ENCODE measurements at regions not wholly inside any gene's neighbourhood (a gene's known extent, or its start where the extent isn't known, plus 50 kb on each side); places are given as distances from the start of the nearest gene placed in this dataset.
"Not testable (repeated sequence)": the region's sequence is repeated elsewhere in the genome, so short reads cannot be mapped to it uniquely, and the experiment has no call there.

DNA sequence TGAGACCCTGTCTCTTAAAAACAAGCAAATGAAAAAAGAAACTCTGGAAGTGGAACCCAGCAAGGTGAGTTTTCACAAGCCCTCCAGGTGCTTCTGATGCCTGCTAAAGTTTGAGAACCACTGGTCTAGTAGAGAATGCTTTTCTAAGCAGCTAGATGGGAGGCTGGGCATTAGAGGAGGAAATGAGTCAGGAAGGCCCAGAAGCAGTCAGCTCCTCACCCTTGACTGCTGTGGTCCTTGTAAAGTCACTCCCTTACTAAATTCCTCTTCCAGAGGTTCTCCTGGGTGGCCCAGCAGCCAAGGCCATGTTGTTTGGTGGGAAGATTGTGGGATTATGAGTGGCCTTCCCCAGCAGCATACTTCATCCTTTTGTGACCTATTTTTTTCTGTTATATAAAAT lies 52.0 kb upstream of the FYN start:
- no peak overlapping the region for H3K4me3 ChIP-seq (ENCODE audit: low read depth, low read length)
- TF ChIP-seq, protein P1, sequence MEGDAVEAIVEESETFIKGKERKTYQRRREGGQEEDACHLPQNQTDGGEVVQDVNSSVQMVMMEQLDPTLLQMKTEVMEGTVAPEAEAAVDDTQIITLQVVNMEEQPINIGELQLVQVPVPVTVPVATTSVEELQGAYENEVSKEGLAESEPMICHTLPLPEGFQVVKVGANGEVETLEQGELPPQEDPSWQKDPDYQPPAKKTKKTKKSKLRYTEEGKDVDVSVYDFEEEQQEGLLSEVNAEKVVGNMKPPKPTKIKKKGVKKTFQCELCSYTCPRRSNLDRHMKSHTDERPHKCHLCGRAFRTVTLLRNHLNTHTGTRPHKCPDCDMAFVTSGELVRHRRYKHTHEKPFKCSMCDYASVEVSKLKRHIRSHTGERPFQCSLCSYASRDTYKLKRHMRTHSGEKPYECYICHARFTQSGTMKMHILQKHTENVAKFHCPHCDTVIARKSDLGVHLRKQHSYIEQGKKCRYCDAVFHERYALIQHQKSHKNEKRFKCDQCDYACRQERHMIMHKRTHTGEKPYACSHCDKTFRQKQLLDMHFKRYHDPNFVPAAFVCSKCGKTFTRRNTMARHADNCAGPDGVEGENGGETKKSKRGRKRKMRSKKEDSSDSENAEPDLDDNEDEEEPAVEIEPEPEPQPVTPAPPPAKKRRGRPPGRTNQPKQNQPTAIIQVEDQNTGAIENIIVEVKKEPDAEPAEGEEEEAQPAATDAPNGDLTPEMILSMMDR (IDR thresholded peaks at IDR 0.05; ENCODE audit: insufficient read depth, low read length), result no peak
- DNase-seq (ENCODE audit: low read depth), result peak; percentile 64

DNA sequence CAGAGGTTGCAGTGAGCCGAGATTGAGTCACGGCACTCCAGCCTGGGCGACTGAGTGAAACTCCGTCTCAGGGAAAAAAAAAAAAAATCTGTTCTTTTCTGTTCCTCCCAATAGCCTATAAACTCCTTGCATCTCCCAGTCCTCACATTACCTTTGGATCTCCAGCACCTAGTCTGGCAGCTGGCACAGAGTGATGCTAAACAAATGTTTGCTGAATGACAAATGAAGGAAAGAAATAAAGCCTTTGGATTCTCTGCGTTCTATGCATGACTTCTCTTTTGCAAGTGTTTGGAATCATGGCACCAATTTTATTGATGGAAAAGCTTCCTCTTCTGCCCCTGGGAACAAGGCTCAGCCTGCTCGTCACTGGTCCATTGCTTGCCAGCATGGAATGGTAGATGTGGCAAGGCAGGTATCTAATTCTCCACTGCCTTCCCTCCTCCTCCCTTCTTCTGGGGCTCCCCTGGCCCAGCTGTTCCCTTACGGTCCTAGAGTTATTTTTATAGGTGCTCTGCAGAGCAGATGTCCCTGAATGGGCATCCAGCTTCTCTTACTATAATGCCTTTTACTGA lies 53.6 kb upstream of the FYN start:
- no peak overlapping the region for H3K4me3 ChIP-seq (ENCODE audit: low read depth, low read length)
- DNase-seq (ENCODE audit: low read depth), result no peak
- TF ChIP-seq, protein P1 (IDR thresholded peaks at IDR 0.05; ENCODE audit: insufficient read depth, low read length), result no peak

DNA sequence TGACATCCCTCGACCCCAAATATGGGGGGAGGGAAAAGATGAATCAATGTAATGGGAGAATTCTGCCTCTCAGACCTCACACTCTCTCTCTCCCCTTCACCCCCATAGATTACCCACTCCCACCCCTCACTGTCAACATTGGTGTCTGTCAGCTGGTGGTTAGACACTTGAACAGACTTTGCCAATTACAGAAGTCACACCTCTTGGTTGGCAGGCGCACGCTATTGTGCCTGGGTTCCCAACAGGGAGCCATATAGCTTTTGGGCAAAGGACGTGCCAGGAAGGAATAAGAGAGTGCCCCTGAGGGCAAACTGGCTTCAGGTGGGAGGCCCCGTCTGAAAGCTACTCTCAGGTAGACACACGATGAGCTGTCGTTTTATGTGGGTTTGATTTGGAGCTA lies 54.1 kb upstream of the FYN start:
- no peak overlapping the region for H3K4me3 ChIP-seq (ENCODE audit: low read depth, low read length)
- no peak for DNase-seq (ENCODE audit: low read depth)
- TF ChIP-seq, protein P1 (IDR thresholded peaks at IDR 0.05; ENCODE audit: insufficient read depth, low read length), result no peak

DNA sequence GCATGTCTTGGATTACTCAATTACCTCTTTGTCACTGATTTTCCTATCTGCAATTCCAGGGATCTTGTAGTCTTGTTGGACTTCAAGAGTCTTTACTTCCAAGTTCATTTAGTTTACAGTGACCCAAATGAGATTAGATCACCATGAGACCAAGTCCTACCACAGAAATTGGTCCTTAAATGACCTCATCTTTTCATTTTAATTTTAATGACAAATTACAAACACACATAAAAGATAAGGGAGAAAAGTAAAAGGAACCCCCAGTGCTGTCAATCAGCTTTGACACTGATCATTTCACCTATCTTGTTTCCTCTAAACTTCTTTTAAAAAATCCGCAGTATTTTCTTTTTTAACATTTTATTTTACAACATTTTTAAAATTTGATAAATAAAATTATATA lies 54.9 kb upstream of the FYN start:
- no peak overlapping the region for H3K4me3 ChIP-seq (ENCODE audit: low read depth, low read length)
- TF ChIP-seq, protein P1 (IDR thresholded peaks at IDR 0.05; ENCODE audit: insufficient read depth, low read length), result no peak
- no peak for DNase-seq (ENCODE audit: low read depth)

DNA sequence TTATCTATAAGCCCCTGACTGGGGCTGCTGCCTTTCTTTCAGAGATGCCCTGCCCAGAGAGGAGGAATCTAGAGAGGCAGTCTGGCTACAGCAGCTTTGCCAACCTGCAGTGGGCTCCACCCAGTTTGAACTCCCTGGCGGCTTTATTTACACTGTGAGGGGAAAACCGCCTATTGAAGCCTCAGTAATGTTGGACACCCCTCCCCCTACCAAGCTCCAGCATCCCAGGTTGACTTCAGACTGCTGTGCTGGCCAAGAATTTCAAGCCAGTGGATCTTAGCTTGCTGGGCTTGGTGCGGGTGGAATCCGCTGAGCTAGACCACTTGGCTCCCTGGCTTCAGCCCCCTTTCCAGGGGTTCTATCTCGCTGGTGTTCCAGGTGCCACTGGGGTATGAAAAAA lies 61.4 kb upstream of the FYN start:
- not testable (repeated sequence) for H3K4me3 ChIP-seq (ENCODE audit: low read depth, low read length); DNase-seq (ENCODE audit: low read depth)

DNA sequence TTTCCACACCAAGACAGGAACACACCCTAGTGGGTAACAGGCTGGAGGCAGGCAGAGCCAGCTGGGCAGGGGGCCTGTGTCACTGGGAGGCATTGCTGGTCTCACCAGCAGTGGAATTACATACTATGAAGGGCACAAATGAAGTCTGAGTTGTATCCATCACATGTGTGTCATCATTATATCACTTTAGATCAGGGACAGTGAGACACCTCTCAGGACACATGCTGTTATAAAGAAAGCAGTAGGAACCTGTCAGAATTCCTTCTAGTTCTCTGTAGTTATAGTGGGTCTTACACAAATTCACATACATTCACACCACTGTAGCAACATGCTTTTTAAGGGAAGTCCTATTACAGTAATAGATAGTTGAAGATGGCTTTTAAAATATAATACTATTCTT lies 63.5 kb upstream of the FYN start:
- DNase-seq (ENCODE audit: low read depth), result no peak
- H3K4me3 ChIP-seq (ENCODE audit: low read depth, low read length), result no peak overlapping the region
- TF ChIP-seq, protein P1 (IDR thresholded peaks at IDR 0.05; ENCODE audit: insufficient read depth, low read length), result no peak

DNA sequence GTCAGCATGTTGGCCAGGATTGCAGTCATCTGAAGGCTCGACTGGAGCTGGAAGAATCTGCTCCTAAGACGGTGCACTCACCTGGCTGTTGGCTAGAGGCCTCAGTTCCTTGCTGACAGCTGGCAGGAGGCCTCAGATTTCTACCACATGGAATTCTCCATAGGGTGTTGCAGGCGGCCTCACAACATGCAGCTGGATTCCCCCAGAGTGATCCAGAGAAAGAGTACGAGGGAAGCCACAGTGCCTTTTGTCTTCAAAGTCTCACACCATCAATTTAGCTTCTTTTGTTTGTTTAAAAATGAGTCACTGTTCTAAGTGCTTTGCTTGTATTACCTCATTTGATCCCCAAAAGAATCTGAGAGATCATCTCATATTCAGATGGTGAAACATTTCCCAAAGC lies 65.5 kb upstream of the FYN start:
- no peak overlapping the region for H3K4me3 ChIP-seq (ENCODE audit: low read depth, low read length)
- peak; percentile 46 for DNase-seq (ENCODE audit: low read depth)
- TF ChIP-seq, protein P1 (IDR thresholded peaks at IDR 0.05; ENCODE audit: insufficient read depth, low read length), result no peak

Measured in fibroblast of the aortic adventitia (primary cell).